Astrocyte of the cerebellum (primary cell): ENCODE measurements at regions not wholly inside any gene's neighbourhood (a gene's known extent, or its start where the extent isn't known, plus 50 kb on each side); places are given as distances from the start of the nearest gene placed in this dataset.

ENCODE experiments used
- DNase-seq: peaks from one replicate; pipeline ENCODE4 v3.0.0-alpha.2; 2011; ENCODE audit warnings: low read depth
- H3K4me3 ChIP-seq: 2 replicates; pipeline ENCODE4 v1.5.1; 2011; ENCODE audit warnings: mild to moderate bottlenecking, low read depth, low read length, moderate library complexity
- CTCF ChIP-seq: IDR thresholded peaks from 2 replicates; pipeline ENCODE4 v1.5.1; 2012; ENCODE audit warnings: low read length, low read depth, moderate library complexity, mild to moderate bottlenecking; ENCODE audit errors: missing control alignments
- in situ Hi-C: cut with HindIII; loops from 2 replicates; pipeline ENCODE4 v1.10.0; 2017; ENCODE audit warnings: low sequenced_read_pairs

- in situ Hi-C loops: no loop called here
- no peak for TF ChIP-seq CTCF
- H3K4me3 ChIP-seq: no peak overlapping the region
- no peak for DNase-seq
Measured at GRCh38 chr10:44465401-44466115, 80.7 kb upstream of the CXCL12 start.

GRCh38 chr10:44466236-44466635 lies 81.3 kb upstream of the CXCL12 start:
- no peak for TF ChIP-seq CTCF

GRCh38 chr10:44467090-44467489 lies 82.2 kb upstream of the CXCL12 start:
- H3K4me3 ChIP-seq: no peak overlapping the region
- TF ChIP-seq CTCF: no peak
- in situ Hi-C loops: no loop called here
- no peak for DNase-seq

More at GRCh38 chr10:44466236-44466635, 81.3 kb upstream of the CXCL12 start:
- DNase-seq: no peak
- no peak overlapping the region for H3K4me3 ChIP-seq
- in situ Hi-C loops: no loop called here

- in situ Hi-C loops: no loop called here
Measured at GRCh38 chr10:44467900-44468299, 83.0 kb upstream of the CXCL12 start.

GRCh38 chr10:44468525-44468924 lies 83.6 kb upstream of the CXCL12 start:
- H3K4me3 ChIP-seq: no peak overlapping the region
- in situ Hi-C loops: no loop called here
- DNase-seq: no peak
- no peak for TF ChIP-seq CTCF

More at GRCh38 chr10:44467900-44468299, 83.0 kb upstream of the CXCL12 start:
- H3K4me3 ChIP-seq: no peak overlapping the region
- TF ChIP-seq CTCF: no peak
- DNase-seq: no peak

GRCh38 chr10:44468965-44469364 lies 84.1 kb upstream of the CXCL12 start:
- no peak overlapping the region for H3K4me3 ChIP-seq
- DNase-seq: no peak
- in situ Hi-C loops: no loop called here
- TF ChIP-seq CTCF: no peak

GRCh38 chr10:44470784-44471183 lies 85.9 kb upstream of the CXCL12 start:
- H3K4me3 ChIP-seq: no peak overlapping the region
- DNase-seq: no peak
- in situ Hi-C loops: no loop called here
- TF ChIP-seq CTCF: no peak
